Activated CD8-positive, alpha-beta memory T cell treated with anti-CD3 and anti-CD28 coated beads for 36 hours (primary cell): ENCODE measurements at regions not wholly inside any gene's neighbourhood (a gene's known extent, or its start where the extent isn't known, plus 50 kb on each side); places are given as distances from the start of the nearest gene placed in this dataset.

Experiments used
- CTCF ChIA-PET: fragments of 350-600 bp; sonication (Branson Sonifier 250); formaldehyde crosslinking; loops from one replicate; lab custom pipeline; 2021; ENCODE audit warnings: antibody characterized with exemption; lab: Charles Lee
- POLR2A ChIA-PET: fragments of 350-600 bp; sonication (Branson Sonifier 250); formaldehyde crosslinking; loops from one replicate; lab custom pipeline; 2021; ENCODE audit warnings: antibody characterized with exemption; lab: Charles Lee

GRCh38 chr4:119729835-119730670 lies 101.4 kb upstream of the PDE5A start:
- CTCF ChIA-PET = no interaction called here
- POLR2A ChIA-PET = no interaction called here

- ChIA-PET CTCF (no interaction called here), POLR2A (no interaction called here)
Measured at GRCh38 chr4:119728692-119729593, 100.3 kb upstream of the PDE5A start.

- ChIA-PET POLR2A (no interaction called here), CTCF (no interaction called here)
Measured at GRCh38 chr4:119728185-119728584, 99.6 kb upstream of the PDE5A start.

- CTCF ChIA-PET = no interaction called here
- POLR2A ChIA-PET = no interaction called here
Measured at GRCh38 chr4:119726505-119726904, 97.9 kb upstream of the PDE5A start.

GRCh38 chr4:119725688-119726330 lies 97.2 kb upstream of the PDE5A start:
- POLR2A ChIA-PET = no interaction called here
- CTCF ChIA-PET = no interaction called here

- ChIA-PET POLR2A (no interaction called here), CTCF (no interaction called here)
Measured at GRCh38 chr4:119725011-119725410, 96.4 kb upstream of the PDE5A start.

GRCh38 chr4:119722670-119723069 lies 94.1 kb upstream of the PDE5A start:
- ChIA-PET CTCF (no interaction called here), POLR2A (no interaction called here)

- ChIA-PET POLR2A (no interaction called here), CTCF (no interaction called here)
Measured at GRCh38 chr4:119721878-119722277, 93.3 kb upstream of the PDE5A start.

GRCh38 chr4:119715490-119716445 lies 87.2 kb upstream of the PDE5A start:
- ChIA-PET CTCF (interaction anchor here (0.7 kb wide), 1 partner anchor 33 kb away, joined by 5 read pairs; no protein-coding TSS in a partner anchor), POLR2A (no interaction called here)

- CTCF ChIA-PET = no interaction called here
- POLR2A ChIA-PET = no interaction called here
Measured at GRCh38 chr4:119709418-119709817, 80.8 kb upstream of the PDE5A start.

GRCh38 chr4:119707336-119707735 lies 78.7 kb upstream of the PDE5A start:
- ChIA-PET POLR2A (no interaction called here), CTCF (no interaction called here)

- CTCF ChIA-PET = no interaction called here
- POLR2A ChIA-PET = no interaction called here
Measured at GRCh38 chr4:119706804-119707203, 78.2 kb upstream of the PDE5A start.

GRCh38 chr4:119697887-119698393 lies 69.3 kb upstream of the PDE5A start:
- CTCF ChIA-PET = no interaction called here
- POLR2A ChIA-PET = no interaction called here

GRCh38 chr4:119696963-119697362 lies 68.4 kb upstream of the PDE5A start:
- ChIA-PET CTCF (no interaction called here), POLR2A (no interaction called here)

GRCh38 chr4:119695216-119695615 lies 66.6 kb upstream of the PDE5A start:
- CTCF ChIA-PET = no interaction called here

GRCh38 chr4:119693126-119693525 lies 64.5 kb upstream of the PDE5A start:
- CTCF ChIA-PET = no interaction called here
- POLR2A ChIA-PET = no interaction called here

More at GRCh38 chr4:119695216-119695615, 66.6 kb upstream of the PDE5A start:
- POLR2A ChIA-PET = no interaction called here

GRCh38 chr4:119692001-119692400 lies 63.4 kb upstream of the PDE5A start:
- POLR2A ChIA-PET = no interaction called here

GRCh38 chr4:119690871-119691270 lies 62.3 kb upstream of the PDE5A start:
- ChIA-PET POLR2A (no interaction called here), CTCF (no interaction called here)

More at GRCh38 chr4:119692001-119692400, 63.4 kb upstream of the PDE5A start:
- CTCF ChIA-PET = no interaction called here

- ChIA-PET CTCF (no interaction called here), POLR2A (no interaction called here)
Measured at GRCh38 chr4:119688446-119688845, 59.8 kb upstream of the PDE5A start.
